ENCODE measurements at regions not wholly inside any gene's neighbourhood (a gene's known extent, or its start where the extent isn't known, plus 50 kb on each side); places are given as distances from the start of the nearest gene placed in this dataset.

DNA sequence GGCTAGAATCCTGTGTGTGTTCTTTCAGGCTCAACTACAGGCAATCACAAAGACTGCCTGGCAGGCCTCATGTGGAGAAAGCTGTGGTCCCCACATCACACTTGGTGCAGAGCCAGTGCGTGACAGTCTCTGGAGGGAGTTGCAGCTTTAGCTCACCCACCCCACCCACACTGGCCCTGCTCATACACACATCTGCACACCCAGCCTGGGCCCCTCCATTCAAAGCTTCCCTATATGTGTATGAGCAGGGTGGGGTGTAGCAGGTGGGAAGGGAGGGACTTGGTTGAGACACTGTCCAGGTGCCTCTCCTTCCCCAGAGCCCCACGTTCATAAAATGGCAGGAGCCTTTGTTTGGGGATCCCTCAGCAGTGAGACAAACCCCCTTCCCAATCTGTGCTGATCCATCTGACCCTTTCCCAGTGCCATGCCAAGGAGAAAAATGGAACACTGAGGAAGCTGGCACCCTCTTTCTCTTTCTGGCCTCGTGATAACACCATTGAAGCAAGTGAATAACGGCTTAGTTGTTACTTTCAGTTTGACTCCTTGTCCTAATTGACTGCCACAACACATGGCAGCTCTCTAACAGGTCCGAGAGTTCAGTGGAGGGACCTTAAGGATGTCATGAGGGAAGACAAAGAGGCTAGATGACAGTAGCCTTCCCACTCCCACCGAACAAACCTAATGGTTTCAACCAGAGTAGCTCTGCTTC lies 53.8 kb upstream of the NRSN1 start:
- WGBS: 83% methylated on average over 5 of the region's 6 CpGs
- Histone ChIP-seq H3K4me1 (no peaks in the 10 kb centered on the region), H3K4me3 (no peak overlapping the region), H3K9me3 (no peaks in the 10 kb centered on the region), H3K27ac (replicated peaks in 1 of 4) (no peak overlapping the region), H3K36me3 (no peaks in the 10 kb centered on the region), H3K27me3 (no peaks in the 10 kb centered on the region)
- peak; percentile 80 for DNase-seq (ENCODE audit: extremely low spot score)
- intact Hi-C loops (cut with DNase I): no loop called here
- TF ChIP-seq, protein P1, sequence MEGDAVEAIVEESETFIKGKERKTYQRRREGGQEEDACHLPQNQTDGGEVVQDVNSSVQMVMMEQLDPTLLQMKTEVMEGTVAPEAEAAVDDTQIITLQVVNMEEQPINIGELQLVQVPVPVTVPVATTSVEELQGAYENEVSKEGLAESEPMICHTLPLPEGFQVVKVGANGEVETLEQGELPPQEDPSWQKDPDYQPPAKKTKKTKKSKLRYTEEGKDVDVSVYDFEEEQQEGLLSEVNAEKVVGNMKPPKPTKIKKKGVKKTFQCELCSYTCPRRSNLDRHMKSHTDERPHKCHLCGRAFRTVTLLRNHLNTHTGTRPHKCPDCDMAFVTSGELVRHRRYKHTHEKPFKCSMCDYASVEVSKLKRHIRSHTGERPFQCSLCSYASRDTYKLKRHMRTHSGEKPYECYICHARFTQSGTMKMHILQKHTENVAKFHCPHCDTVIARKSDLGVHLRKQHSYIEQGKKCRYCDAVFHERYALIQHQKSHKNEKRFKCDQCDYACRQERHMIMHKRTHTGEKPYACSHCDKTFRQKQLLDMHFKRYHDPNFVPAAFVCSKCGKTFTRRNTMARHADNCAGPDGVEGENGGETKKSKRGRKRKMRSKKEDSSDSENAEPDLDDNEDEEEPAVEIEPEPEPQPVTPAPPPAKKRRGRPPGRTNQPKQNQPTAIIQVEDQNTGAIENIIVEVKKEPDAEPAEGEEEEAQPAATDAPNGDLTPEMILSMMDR (IDR thresholded peaks at IDR 0.05): no peak
- TF ChIP-seq EP300 (IDR thresholded peaks at IDR 0.05): no peak
- no peak for TF ChIP-seq POLR2AphosphoS5 (IDR thresholded peaks at IDR 0.05)
- no peak for TF ChIP-seq POLR2A (IDR thresholded peaks at IDR 0.05; ENCODE audit: low read depth)

DNA sequence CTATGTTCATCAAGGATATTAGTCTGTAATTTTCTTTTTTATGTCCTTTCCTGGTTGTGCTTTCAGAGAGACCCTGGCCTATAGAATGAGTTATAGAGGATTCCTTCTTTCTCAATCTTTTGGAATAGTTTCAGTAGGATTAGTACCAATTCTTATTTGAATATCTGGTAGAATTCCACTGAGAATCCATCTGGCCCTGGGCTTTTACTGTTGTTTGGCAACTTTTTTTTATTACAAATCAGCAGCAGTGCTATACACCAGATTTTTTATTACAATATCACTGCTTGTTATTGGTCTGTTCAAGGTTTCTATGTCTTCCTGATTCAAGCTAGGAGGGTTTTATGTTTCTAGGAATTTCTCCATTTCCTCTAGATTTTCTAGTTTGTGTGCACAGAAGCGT lies 50.0 kb upstream of the NRSN1 start:
- no peak for DNase-seq (ENCODE audit: extremely low spot score)
- intact Hi-C loops (cut with DNase I): no loop called here
- WGBS: 58% methylated on average over 1 of the region's 1 CpG

More for the DNA sequence above, 50.0 kb upstream of the NRSN1 start:
- no peaks in the 10 kb centered on the region for H3K4me1 ChIP-seq
- no peak overlapping the region for H3K27ac ChIP-seq (replicated peaks in 1 of 4)
- H3K4me3 ChIP-seq: no peak overlapping the region
- H3K9me3 ChIP-seq: no peaks in the 10 kb centered on the region
- no peaks in the 10 kb centered on the region for H3K36me3 ChIP-seq
- TF ChIP-seq EP300 (IDR thresholded peaks at IDR 0.05): no peak
- no peak for TF ChIP-seq POLR2AphosphoS5 (IDR thresholded peaks at IDR 0.05)
- TF ChIP-seq POLR2A (IDR thresholded peaks at IDR 0.05; ENCODE audit: low read depth): no peak
- TF ChIP-seq, protein P1 (IDR thresholded peaks at IDR 0.05): no peak
- no peaks in the 10 kb centered on the region for H3K27me3 ChIP-seq

Small RNA genes in the stretch of these regions (small RNA-seq; reads per million reads assigned to genes)
- gene AL133270.1: 0 reads per million in 3 donors
- gene RNU6-1060P: 0 reads per million in 3 donors
- 0 reads per million in 3 donors for gene SPTLC1P2

Data from esophagus muscularis mucosa (tissue), 4 donors.